ENCODE measurements at regions not wholly inside any gene's neighbourhood (a gene's known extent, or its start where the extent isn't known, plus 50 kb on each side); places are given as distances from the start of the nearest gene placed in this dataset.

- DNase-seq (ENCODE audit: low spot score in 2 of 2), result no peak
These were observed 890.6 kb upstream of the LRRTM1 start for GRCh38 chr2:81195017-81195773.

GRCh38 chr2:81194581-81194980 is 890.0 kb upstream of the LRRTM1 start:
- no peak for DNase-seq (ENCODE audit: low spot score in 2 of 2)
- no peak for FAIRE-seq

More at GRCh38 chr2:81195017-81195773, 890.6 kb upstream of the LRRTM1 start:
- FAIRE-seq, result no peak

GRCh38 chr2:81194176-81194575 is 889.6 kb upstream of the LRRTM1 start:
- no peak for DNase-seq (ENCODE audit: low spot score in 2 of 2)
- FAIRE-seq, result no peak

GRCh38 chr2:81181845-81182244 is 877.3 kb upstream of the LRRTM1 start:
- FAIRE-seq (no peak), DNase-seq (ENCODE audit: low spot score in 2 of 2) (no peak)

- no peak for FAIRE-seq
These were observed 866.9 kb upstream of the LRRTM1 start for GRCh38 chr2:81171447-81171846.

DNA sequence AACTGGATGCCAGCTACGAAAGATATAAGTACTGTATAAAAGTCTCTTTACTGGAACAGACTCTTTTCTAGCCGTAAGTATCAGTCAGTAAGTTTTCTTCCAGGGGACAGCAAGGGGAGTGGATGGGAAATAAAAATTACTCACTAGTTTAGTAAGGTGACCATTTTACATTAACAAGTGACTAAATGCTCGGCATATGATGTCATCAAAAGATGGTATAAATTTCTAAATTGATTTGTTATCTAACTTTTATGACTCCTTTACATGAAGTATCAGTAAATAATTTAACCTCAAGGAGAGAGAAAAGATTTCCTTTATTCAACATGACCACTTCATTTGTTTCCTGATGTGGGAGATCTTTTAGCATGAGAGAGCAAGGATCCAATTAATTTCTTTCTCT is 859.0 kb upstream of the LRRTM1 start:
- no peak for FAIRE-seq
- DNase-seq (ENCODE audit: low spot score in 2 of 2), result no peak

More at GRCh38 chr2:81171447-81171846, 866.9 kb upstream of the LRRTM1 start:
- DNase-seq (ENCODE audit: low spot score in 2 of 2), result no peak

DNA sequence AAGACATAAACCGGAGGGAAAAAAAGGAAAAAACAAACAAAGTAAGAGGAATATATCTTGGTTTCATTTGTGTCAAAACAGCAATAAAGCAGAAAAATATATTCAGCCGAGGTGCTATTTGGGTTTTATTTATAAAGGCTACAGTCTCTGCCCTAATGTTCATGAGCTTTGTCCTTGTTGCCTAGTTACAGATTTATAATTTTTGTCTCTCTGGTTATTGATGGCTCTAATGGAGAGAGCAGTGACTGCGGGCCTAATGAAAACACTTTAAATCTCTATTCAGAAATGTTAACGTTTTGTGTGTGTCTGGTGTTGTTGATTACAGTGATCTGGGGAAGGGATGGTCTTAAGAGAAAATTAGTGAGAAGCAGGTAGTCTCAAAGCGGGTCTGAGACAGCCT is 854.0 kb upstream of the LRRTM1 start:
- FAIRE-seq, result no peak
- DNase-seq (ENCODE audit: low spot score in 2 of 2), result no peak

GRCh38 chr2:81148323-81148722 is 843.8 kb upstream of the LRRTM1 start:
- FAIRE-seq (no peak), DNase-seq (ENCODE audit: low spot score in 2 of 2) (no peak)

GRCh38 chr2:81136296-81136695 is 831.7 kb upstream of the LRRTM1 start:
- FAIRE-seq (no peak), DNase-seq (ENCODE audit: low spot score in 2 of 2) (no peak)

GRCh38 chr2:81097361-81097760 is 792.8 kb upstream of the LRRTM1 start:
- FAIRE-seq, result no peak
- no peak for DNase-seq (ENCODE audit: low spot score in 2 of 2)

DNA sequence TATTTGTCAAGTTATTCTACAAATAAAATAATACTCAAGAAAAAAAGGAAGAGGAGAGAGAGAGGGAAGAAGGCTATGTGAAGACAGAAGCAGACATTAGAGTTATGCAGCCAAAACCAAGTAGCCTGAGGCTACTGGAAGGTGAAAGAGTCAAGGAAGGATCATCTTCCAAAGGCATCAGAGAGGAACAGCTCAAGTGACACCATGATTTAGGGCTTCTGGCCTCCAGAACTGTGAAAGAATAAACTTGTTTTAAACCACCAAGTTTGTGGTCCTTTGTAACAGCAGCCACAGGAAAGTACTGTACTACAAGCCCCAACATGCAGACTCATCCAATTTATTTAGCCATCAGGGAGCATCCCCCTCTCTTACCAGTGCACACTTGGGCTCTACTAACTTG is 788.5 kb upstream of the LRRTM1 start:
- DNase-seq (ENCODE audit: low spot score in 2 of 2) (no peak), FAIRE-seq (no peak)

- FAIRE-seq (no peak), DNase-seq (ENCODE audit: low spot score in 2 of 2) (no peak)
These were observed 783.1 kb upstream of the LRRTM1 start for GRCh38 chr2:81087646-81088045.

DNA sequence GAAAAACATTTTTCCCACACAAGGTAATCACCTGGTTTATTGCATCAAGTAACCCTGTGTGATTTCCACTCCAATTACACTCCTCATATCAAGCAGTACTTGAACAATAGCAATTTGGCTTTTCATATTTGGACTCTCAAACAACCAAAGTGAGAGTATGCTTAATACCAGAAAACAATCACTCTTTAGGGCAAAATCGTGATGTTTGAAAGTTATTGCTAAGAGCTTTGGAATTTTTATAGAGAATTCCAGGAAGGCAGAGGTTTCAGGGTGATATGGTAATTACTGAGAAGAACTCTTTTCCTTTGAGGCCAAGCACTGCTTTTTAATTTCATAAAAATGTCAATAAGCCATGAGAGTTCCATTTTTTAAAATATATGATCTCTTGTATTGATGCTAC is 779.5 kb upstream of the LRRTM1 start:
- no peak for DNase-seq (ENCODE audit: low spot score in 2 of 2)
- no peak for FAIRE-seq

GRCh38 chr2:81078631-81079030 is 774.1 kb upstream of the LRRTM1 start:
- no peak for DNase-seq (ENCODE audit: low spot score in 2 of 2)
- FAIRE-seq, result no peak

DNA sequence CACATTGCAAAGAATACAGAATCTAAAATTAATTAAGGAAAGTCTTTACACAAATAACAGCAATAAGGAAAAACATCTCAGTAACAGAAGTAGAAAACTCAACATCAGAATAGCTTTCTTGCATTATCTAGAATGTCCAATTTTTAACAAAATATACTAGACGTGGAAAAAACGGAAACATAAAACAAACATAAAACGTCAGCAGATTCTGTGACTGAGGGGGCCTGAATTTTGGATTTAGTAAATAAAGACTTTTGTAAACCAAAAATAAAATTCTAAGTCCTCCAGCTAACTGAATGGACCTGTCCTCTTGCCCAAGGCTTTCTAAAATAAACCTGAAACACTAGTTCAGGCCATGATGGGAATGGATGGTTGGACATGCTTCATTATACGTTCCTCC is 773.5 kb upstream of the LRRTM1 start:
- DNase-seq (ENCODE audit: low spot score in 2 of 2) (no peak), FAIRE-seq (no peak)

- DNase-seq (ENCODE audit: low spot score in 2 of 2), result no peak
- FAIRE-seq, result no peak
These were observed 772.8 kb upstream of the LRRTM1 start for GRCh38 chr2:81077396-81077795.

GRCh38 chr2:81073412-81073811 is 768.9 kb upstream of the LRRTM1 start:
- FAIRE-seq (no peak), DNase-seq (ENCODE audit: low spot score in 2 of 2) (no peak)

GRCh38 chr2:81068144-81068543 is 763.6 kb upstream of the LRRTM1 start:
- no peak for FAIRE-seq
- no peak for DNase-seq (ENCODE audit: low spot score in 2 of 2)

GRCh38 chr2:81061016-81061415 is 756.5 kb upstream of the LRRTM1 start:
- no peak for FAIRE-seq
- no peak for DNase-seq (ENCODE audit: low spot score in 2 of 2)

DNA sequence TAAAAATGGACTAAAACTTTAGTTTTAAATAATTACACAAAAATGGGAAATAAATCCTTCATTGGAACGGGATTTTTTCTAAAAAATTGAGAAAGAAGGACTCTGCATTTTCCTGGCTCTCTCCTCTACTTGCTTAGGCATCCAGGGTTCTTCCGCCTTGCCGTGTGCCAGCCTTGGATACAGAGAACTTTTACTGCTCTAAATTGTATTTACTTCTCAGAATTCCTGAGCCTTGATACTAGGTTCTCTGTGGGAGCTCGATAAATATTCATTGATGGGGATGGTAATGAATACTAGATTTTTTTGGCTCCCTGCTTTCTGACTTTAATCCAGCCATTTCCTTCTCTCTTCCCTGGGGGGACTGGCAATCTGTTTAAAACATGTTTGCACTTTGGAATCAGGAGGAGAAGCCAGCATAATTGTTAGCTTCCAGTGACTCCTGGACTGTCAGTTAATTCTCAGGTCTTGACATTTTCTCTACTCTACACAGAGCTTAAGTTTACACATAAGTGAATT is 746.1 kb upstream of the LRRTM1 start:
- no peak for DNase-seq (ENCODE audit: low spot score in 2 of 2)
- FAIRE-seq, result no peak

DNA sequence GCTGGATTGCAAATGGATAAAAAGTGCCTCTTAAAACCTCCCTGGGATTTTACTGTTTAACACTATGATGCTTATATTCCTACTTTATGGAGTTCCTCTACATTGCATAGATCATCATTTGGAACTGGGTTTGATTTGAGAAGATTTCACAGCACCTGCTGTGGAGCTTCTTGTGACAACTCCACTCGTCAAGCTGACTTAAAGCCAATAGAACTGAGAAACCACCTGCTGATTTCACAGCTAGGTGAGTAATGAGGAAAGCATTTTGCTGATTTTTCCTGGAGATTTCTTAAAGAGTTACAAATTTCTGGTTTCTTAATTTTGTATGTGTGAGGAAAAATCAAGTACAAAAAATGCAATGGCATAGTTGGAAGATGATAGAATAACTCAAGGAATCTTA is 739.1 kb upstream of the LRRTM1 start:
- DNase-seq (ENCODE audit: low spot score in 2 of 2), result no peak
- no peak for FAIRE-seq

DNA sequence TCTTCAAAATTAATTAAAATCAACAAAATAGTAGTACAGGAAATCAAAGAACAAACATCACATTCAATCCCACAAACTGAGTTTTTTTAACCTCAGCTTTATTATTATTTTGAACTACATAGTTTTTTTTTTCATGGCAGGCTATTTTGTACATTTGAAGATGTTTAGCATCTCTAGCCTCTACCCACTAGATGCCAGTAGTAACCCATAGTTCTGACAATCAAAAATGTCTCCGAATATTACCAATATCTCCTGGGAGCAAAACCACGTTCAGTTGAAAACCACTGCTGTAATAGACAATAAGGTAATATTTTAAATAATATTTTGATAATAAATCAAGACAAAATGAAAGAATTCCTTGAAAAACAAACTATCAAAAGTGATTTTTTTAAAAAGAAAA is 702.6 kb upstream of the LRRTM1 start:
- FAIRE-seq (no peak), DNase-seq (ENCODE audit: low spot score in 2 of 2) (no peak)

DNA sequence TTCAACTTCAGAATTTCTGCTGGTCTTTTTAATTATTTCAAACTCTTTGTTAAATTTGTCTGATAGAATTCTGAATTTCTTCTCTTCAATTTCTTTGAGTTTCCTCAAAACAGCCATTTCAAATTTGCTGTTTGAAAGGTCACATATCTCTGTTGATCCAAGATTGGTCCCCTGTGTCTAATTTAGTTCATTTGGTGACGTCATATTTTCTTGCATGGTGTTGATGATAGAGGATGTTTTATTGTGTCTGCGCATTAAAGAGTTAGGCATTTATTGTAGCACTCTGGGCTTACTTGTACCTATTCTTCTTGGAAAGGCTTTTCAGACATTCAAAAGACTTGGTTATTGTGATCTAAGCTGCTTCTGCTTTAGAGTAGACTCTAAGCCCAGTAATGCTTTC is 698.4 kb upstream of the LRRTM1 start:
- no peak for DNase-seq (ENCODE audit: low spot score in 2 of 2)
- no peak for FAIRE-seq

Data from frontal cortex (tissue), 3 donors.